K562 (cell line): ENCODE measurements at regions not wholly inside any gene's neighbourhood (a gene's known extent, or its start where the extent isn't known, plus 50 kb on each side); places are given as distances from the start of the nearest gene placed in this dataset.

Experiments
- ATF7 ChIP-seq: fragments of 450-650 bp; IDR thresholded peaks from 2 replicates; pipeline ENCODE4 v1.7.1; 2014; ENCODE audit warnings: mild to moderate bottlenecking, moderate library complexity
- CCAR2 ChIP-seq: fragments of 200-400 bp; formaldehyde crosslinking; IDR thresholded peaks from 2 replicates; pipeline ENCODE4 v1.6.1; 2017; ENCODE audit warnings: mild to moderate bottlenecking, low read depth, low read length
- CTCF ChIP-seq, 3 experiments: IDR thresholded peaks in 2 of 3; conservative IDR thresholded peaks in 1 of 3; 2 replicates each; pipeline ENCODE4 v1.5.1; 2011 to 2012; ENCODE audit warnings: low read length in 3 of 3, mild to moderate bottlenecking in 3 of 3, control low read depth in 2 of 3, improper control_type of control experiment in 1 of 3, inconsistent platforms in 1 of 3, low read depth in 1 of 3, mixed read lengths in 1 of 3, moderate library complexity in 1 of 3; ENCODE audit not compliant: insufficient read depth in 2 of 3
- EZH2 ChIP-seq: IDR thresholded peaks from 2 replicates; pipeline ENCODE4 v1.6.1; 2012; ENCODE audit warnings: low read depth, mild to moderate bottlenecking, inconsistent platforms, low read length, borderline replicate concordance
- FOXA3 ChIP-seq, 2 experiments: fragments of 450-650 bp in 1 of 2; sonication (generic) in 1 of 2; formaldehyde crosslinking; IDR thresholded peaks in 1 of 2; conservative IDR thresholded peaks in 1 of 2; 2 replicates each; pipeline versions ENCODE4 v1.4.0 to v1.8.0; 2020 to 2022; ENCODE audit warnings: mild to moderate bottlenecking in 2 of 2, missing genetic modification reagents in 1 of 2
- KLF10 ChIP-seq: fragments of 250-450 bp; sonication (Bioruptor Pico); IDR thresholded peaks from 2 replicates; pipeline ENCODE4 v1.6.1; 2021; ENCODE audit warnings: matching md5 sums
- MAFG ChIP-seq: fragments of 450-650 bp; conservative IDR thresholded peaks from 2 replicates; pipeline ENCODE4 v1.6.1; 2016; ENCODE audit warnings: missing genetic modification characterization, missing compliant biosample characterization
- NFIX ChIP-seq: fragments of 250-450 bp; sonication (Bioruptor Pico); IDR thresholded peaks from 2 replicates; pipeline ENCODE4 v1.4.0; 2020; ENCODE audit warnings: low read depth, mild to moderate bottlenecking, moderate library complexity
- POU5F1 ChIP-seq: fragments of 150-350 bp; IDR thresholded peaks from 2 replicates; pipeline ENCODE4 v1.6.1; 2014; ENCODE audit warnings: borderline replicate concordance, low read length, low read depth, mild to moderate bottlenecking; ENCODE audit not compliant: partially characterized antibody
- RBM14 ChIP-seq: fragments of 200-400 bp; formaldehyde crosslinking; IDR thresholded peaks from 2 replicates; pipeline ENCODE4 v1.6.1; 2018; ENCODE audit warnings: low read depth, mild to moderate bottlenecking, low read length, moderate library complexity, borderline replicate concordance; ENCODE audit not compliant: insufficient read depth
- SMARCB1 ChIP-seq: IDR thresholded peaks from 2 replicates; pipeline ENCODE4 v1.6.1; 2011; ENCODE audit warnings: improper control_type of control experiment, low read depth; ENCODE audit not compliant: insufficient read length
- SNRNP70 ChIP-seq: fragments of 200-400 bp; formaldehyde crosslinking; optimal IDR thresholded peaks from 2 replicates; pipeline ENCODE3; 2017; ENCODE audit warnings: low read depth, low read length
- TAF1 ChIP-seq: IDR thresholded peaks from 2 replicates; pipeline ENCODE4 v1.6.1; 2011; ENCODE audit warnings: mild to moderate bottlenecking, low read length, moderate library complexity; ENCODE audit not compliant: insufficient read depth, control insufficient read depth, severe bottlenecking; ENCODE audit errors: extremely low read depth
- ZBTB33 ChIP-seq: sonication (generic); formaldehyde crosslinking; IDR thresholded peaks from 2 replicates; pipeline ENCODE4 v1.8.1; 2023; ENCODE audit warnings: mild to moderate bottlenecking, missing genetic modification reagents
- ZFP91 ChIP-seq: sonication (generic); formaldehyde crosslinking; IDR thresholded peaks from 2 replicates; pipeline ENCODE4 v1.8.0; 2022; ENCODE audit warnings: mild to moderate bottlenecking, missing genetic modification reagents
- ZFX ChIP-seq: sonication (generic); formaldehyde crosslinking; IDR thresholded peaks from 2 replicates; pipeline ENCODE4 v1.8.0; 2022; ENCODE audit warnings: mild to moderate bottlenecking, missing genetic modification reagents, moderate library complexity
- ZNF717 ChIP-seq: fragments of 250-450 bp; sonication (Bioruptor Pico); IDR thresholded peaks from 2 replicates; pipeline ENCODE4 v1.5.0; 2021
- ZNF740 ChIP-seq, 3 experiments: fragments of 200-800 bp in 1 of 3; sonication (Bioruptor generic) in 1 of 3; sonication (generic) in 1 of 3; formaldehyde crosslinking in 1 of 3; IDR thresholded peaks; 2 replicates each; pipeline versions ENCODE4 v1.6.1 to v1.8.0; 2016 to 2022; ENCODE audit warnings: mild to moderate bottlenecking in 2 of 3, missing compliant biosample characterization in 2 of 3, missing genetic modification characterization in 2 of 3, missing genetic modification reagents in 1 of 3
- ZNF785 ChIP-seq: fragments of 250-450 bp; sonication (Bioruptor Pico); IDR thresholded peaks from 2 replicates; pipeline ENCODE4 v1.4.0; 2020; ENCODE audit warnings: mild to moderate bottlenecking
- ZNF830 ChIP-seq: fragments of 250-450 bp; sonication (Bioruptor Pico); IDR thresholded peaks from 2 replicates; pipeline ENCODE4 v1.5.0; 2021; ENCODE audit warnings: mild to moderate bottlenecking
- ZSCAN32 ChIP-seq: fragments of 450-650 bp; formaldehyde crosslinking; IDR thresholded peaks from 2 replicates; pipeline ENCODE4 v1.4.0; 2020; ENCODE audit warnings: mild to moderate bottlenecking, moderate library complexity

- TF ChIP-seq CTCF (IDR thresholded peaks at IDR 0.05 in 2 of 3, conservative IDR thresholded peaks at IDR 0.05 in 1 of 3; ENCODE audit: insufficient read depth in 2 of 3, low read depth in 1 of 3, low read length in 3 of 3): no peak
- no peak for TF ChIP-seq ZNF717 (CRISPR knock-in tag)
- no peak for TF ChIP-seq ZNF740 (CRISPR knock-in tag; IDR thresholded peaks at IDR 0.05)
- no peak for TF ChIP-seq ZNF740 (tag; IDR thresholded peaks at IDR 0.05)
- no peak for TF ChIP-seq EZH2
- TF ChIP-seq TAF1: no peak
- no peak for TF ChIP-seq CCAR2
- TF ChIP-seq NFIX (CRISPR knock-in tag): no peak
- TF ChIP-seq MAFG: peak; percentile 94
- TF ChIP-seq ZFX (CRISPR knock-in tag): no peak
- TF ChIP-seq POU5F1: no peak
- TF ChIP-seq RBM14: no peak
- no peak for TF ChIP-seq ZNF830 (CRISPR knock-in tag)
- TF ChIP-seq ZFP91 (CRISPR knock-in tag): no peak
- peak; percentile 76 to 77; a peak in 3 of 4 replicates for TF ChIP-seq FOXA3 (CRISPR knock-in tag; conservative IDR thresholded peaks at IDR 0.05 in 1 of 2, IDR thresholded peaks at IDR 0.05 in 1 of 2)
- no peak for TF ChIP-seq KLF10 (CRISPR knock-in tag)
- no peak for TF ChIP-seq ZSCAN32 (CRISPR knock-in tag)
- no peak for TF ChIP-seq ZNF785 (CRISPR knock-in tag)
- peak; percentile 70; the same call in 1 of the 2 replicates for TF ChIP-seq ATF7
- TF ChIP-seq ZBTB33 (CRISPR knock-in tag): no peak
- no peak for TF ChIP-seq SMARCB1
- TF ChIP-seq SNRNP70: no peak
Observed at GRCh38 chr6:105892577-105893262, 193.4 kb upstream of the PRDM1 start (continued).
